ENCODE measurements at regions not wholly inside any gene's neighbourhood (a gene's known extent, or its start where the extent isn't known, plus 50 kb on each side); places are given as distances from the start of the nearest gene placed in this dataset.

DNA sequence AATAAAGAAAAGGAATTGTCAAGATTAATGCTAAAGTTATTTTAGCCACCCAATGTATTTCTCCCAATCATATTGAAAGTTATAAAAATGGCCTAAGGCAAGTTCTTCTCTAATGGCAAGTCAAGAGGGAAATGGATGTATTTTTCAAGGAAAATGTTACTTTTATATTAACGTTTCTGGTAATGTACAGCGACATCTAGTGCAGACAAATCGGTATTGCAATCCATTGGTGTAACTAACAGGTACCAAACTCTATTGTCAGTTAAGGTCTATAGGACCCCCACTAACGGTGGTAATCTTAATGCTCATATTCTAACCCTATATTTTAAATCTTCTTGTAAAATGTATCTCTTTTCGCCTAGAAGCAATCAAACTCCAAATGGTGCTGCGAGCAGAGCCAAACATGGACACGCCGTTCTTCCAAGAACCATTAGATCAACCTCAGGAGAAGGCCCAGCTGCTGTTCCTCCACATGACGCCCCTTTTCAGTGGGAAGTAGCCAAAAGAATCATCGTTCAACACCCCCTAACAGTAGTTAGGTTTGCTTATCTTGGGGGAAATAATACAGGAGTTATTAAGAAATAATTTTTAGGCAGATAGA lies 98.5 kb upstream of the PABPC3 start:
- TF ChIP-seq POLR2A (IDR thresholded peaks at IDR 0.05; ENCODE audit: low read depth, low read length) (no peak), CTCF (IDR thresholded peaks at IDR 0.05; ENCODE audit: extremely low read depth in 1 of 2, insufficient read depth in 1 of 2, low read depth in 1 of 2, low read length in 2 of 2) (peak; percentile 44 to 59), POLR2AphosphoS5 (IDR thresholded peaks at IDR 0.05; ENCODE audit: insufficient read depth, low read depth, low read length) (no peak), EZH2 (IDR thresholded peaks at IDR 0.05; ENCODE audit: borderline replicate concordance, low read depth, low read length, severe bottlenecking) (no peak), GATA2 (IDR thresholded peaks at IDR 0.05; ENCODE audit: insufficient read depth, insufficient read length, low read depth, low read length) (no peak), MYC (IDR thresholded peaks at IDR 0.05; ENCODE audit: low read depth, low read length) (no peak), JUN (IDR thresholded peaks at IDR 0.05; ENCODE audit: borderline replicate concordance, insufficient read depth, insufficient read length, low read depth) (no peak), FOS (IDR thresholded peaks at IDR 0.05; ENCODE audit: borderline replicate concordance, insufficient read depth, low read length) (no peak)
- TF ChIP-seq, protein P1, sequence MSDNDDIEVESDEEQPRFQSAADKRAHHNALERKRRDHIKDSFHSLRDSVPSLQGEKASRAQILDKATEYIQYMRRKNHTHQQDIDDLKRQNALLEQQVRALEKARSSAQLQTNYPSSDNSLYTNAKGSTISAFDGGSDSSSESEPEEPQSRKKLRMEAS (IDR thresholded peaks at IDR 0.05; ENCODE audit: insufficient read depth, insufficient read length), result no peak
